ENCODE measurements at regions not wholly inside any gene's neighbourhood (a gene's known extent, or its start where the extent isn't known, plus 50 kb on each side); places are given as distances from the start of the nearest gene placed in this dataset.

- no peak for TF ChIP-seq NANOG (IDR thresholded peaks at IDR 0.05; ENCODE audit: borderline replicate concordance)
- no peak for TF ChIP-seq ZNF331 (CRISPR knock-in tag; IDR thresholded peaks at IDR 0.05; ENCODE audit: low read depth)
- TF ChIP-seq POLR2AphosphoS5 (IDR thresholded peaks at IDR 0.05; ENCODE audit: low read depth): no peak
Measured at GRCh38 chr5:2995667-2996066, 244.2 kb upstream of the IRX2 start (continued).

- Histone ChIP-seq H3K36me3 (ENCODE audit: insufficient read depth) (no peaks in the 10 kb centered on the region), H3K27ac (ENCODE audit: low read depth) (no peak overlapping the region), H2AFZ (no peak overlapping the region), H3K79me2 (replicated peaks; ENCODE audit: insufficient read depth) (no peaks in the 10 kb centered on the region), H3K27me3 (ENCODE audit: insufficient read depth) (no peaks in the 10 kb centered on the region), H3K4me3 (no peak overlapping the region), H3K9me2 (ENCODE audit: insufficient read depth) (no peaks in the 10 kb centered on the region), H3F3A (replicated peaks; ENCODE audit: low read depth) (no peaks in the 10 kb centered on the region), H3K4me2 (no peak overlapping the region), H4K20me1 (replicated peaks; ENCODE audit: insufficient read depth) (no peaks in the 10 kb centered on the region), H3K4me1 (ENCODE audit: insufficient read depth) (no peaks in the 10 kb centered on the region)
- Mint-ChIP-seq H3K27ac (no peak overlapping the region), H3K9me3 (no peaks in the 10 kb centered on the region), H3K4me3 (no peak overlapping the region), H3K4me1 (peaks cover 6% of the 10 kb centered on the region; the same call in 1 of the 3 replicates), H3K36me3 (ENCODE audit: low read depth) (no peaks in the 10 kb centered on the region), H3K27me3 (ENCODE audit: insufficient read depth, low read depth, poor library complexity) (peaks cover 3% of the 10 kb centered on the region)
- DNase-seq (ENCODE audit: low spot score): no peak
- no peak for ATAC-seq
- TF ChIP-seq REST (IDR thresholded peaks at IDR 0.05; ENCODE audit: unreplicated experiment) (no peak), STAT1 (IDR thresholded peaks at IDR 0.05; ENCODE audit: unreplicated experiment) (no peak)
Measured at GRCh38 chr5:2995035-2995434, 243.6 kb upstream of the IRX2 start.

GRCh38 chr5:2993771-2994170 lies 242.3 kb upstream of the IRX2 start:
- no peak overlapping the region for H3K27ac Mint-ChIP-seq
- no peak overlapping the region for H3K27ac ChIP-seq (ENCODE audit: low read depth)
- H3K4me3 ChIP-seq: no peak overlapping the region
- no peaks in the 10 kb centered on the region for H3K36me3 Mint-ChIP-seq (ENCODE audit: low read depth)
- H3K4me1 ChIP-seq (ENCODE audit: insufficient read depth): no peaks in the 10 kb centered on the region
- DNase-seq (ENCODE audit: low spot score) (no peak), ATAC-seq (no peak)
- no peaks in the 10 kb centered on the region for H3K36me3 ChIP-seq (ENCODE audit: insufficient read depth)
- no peaks in the 10 kb centered on the region for H3K27me3 ChIP-seq (ENCODE audit: insufficient read depth)
- no peaks in the 10 kb centered on the region for H3K9me2 ChIP-seq (ENCODE audit: insufficient read depth)
- H3K4me1 Mint-ChIP-seq: peaks cover 10% of the 10 kb centered on the region; the same call in 2 of the 3 replicates
- H3K27me3 Mint-ChIP-seq (ENCODE audit: insufficient read depth, low read depth, poor library complexity): peaks cover 8% of the 10 kb centered on the region
- H3K79me2 ChIP-seq (replicated peaks; ENCODE audit: insufficient read depth): no peaks in the 10 kb centered on the region
- no peak overlapping the region for H3K4me3 Mint-ChIP-seq
- H3K4me2 ChIP-seq: no peak overlapping the region
- no peaks in the 10 kb centered on the region for H3F3A ChIP-seq (replicated peaks; ENCODE audit: low read depth)
- no peak overlapping the region for H2AFZ ChIP-seq
- no peaks in the 10 kb centered on the region for H3K9me3 Mint-ChIP-seq
- no peaks in the 10 kb centered on the region for H4K20me1 ChIP-seq (replicated peaks; ENCODE audit: insufficient read depth)
- TF ChIP-seq EZH2 (IDR thresholded peaks at IDR 0.05; ENCODE audit: low read depth, unreplicated experiment) (no peak), ZNF331 (CRISPR knock-in tag; IDR thresholded peaks at IDR 0.05; ENCODE audit: low read depth) (no peak), JUNB (IDR thresholded peaks at IDR 0.05; ENCODE audit: unreplicated experiment) (no peak), NANOG (IDR thresholded peaks at IDR 0.05; ENCODE audit: borderline replicate concordance) (no peak), ZNF462 (CRISPR knock-in tag; IDR thresholded peaks at IDR 0.05) (no peak), ZNF114 (CRISPR knock-in tag; IDR thresholded peaks at IDR 0.05) (no peak), CTCF (conservative IDR thresholded peaks at IDR 0.05; ENCODE audit: low read depth in 2 of 2) (no peak)
